ENCODE measurements at regions not wholly inside any gene's neighbourhood (a gene's known extent, or its start where the extent isn't known, plus 50 kb on each side); places are given as distances from the start of the nearest gene placed in this dataset.

- TF ChIP-seq CTCF (IDR thresholded peaks at IDR 0.05), result no peak
- no peak for TF ChIP-seq EP300 (IDR thresholded peaks at IDR 0.05)
- no peak for TF ChIP-seq POLR2A (IDR thresholded peaks at IDR 0.05)
Observed at GRCh38 chr5:176711883-176712282, 64.6 kb downstream of the TSPAN17 start.

Measured in tibial nerve (tissue), 4 donors.